CD4-positive, alpha-beta T cell treated with Interleukin-10 for 1 hour (primary cell): ENCODE measurements at regions not wholly inside any gene's neighbourhood (a gene's known extent, or its start where the extent isn't known, plus 50 kb on each side); places are given as distances from the start of the nearest gene placed in this dataset.
"Not testable (repeated sequence)": the region's sequence is repeated elsewhere in the genome, so short reads cannot be mapped to it uniquely, and the experiment has no call there.

Experiments
- DNase-seq: peaks from one replicate; pipeline ENCODE4 v3.0.0-alpha.2; 2020

- DNase-seq = no peak
These were observed 51.2 kb upstream of the RDX start for GRCh38 chr11:110347660-110348059.

DNA sequence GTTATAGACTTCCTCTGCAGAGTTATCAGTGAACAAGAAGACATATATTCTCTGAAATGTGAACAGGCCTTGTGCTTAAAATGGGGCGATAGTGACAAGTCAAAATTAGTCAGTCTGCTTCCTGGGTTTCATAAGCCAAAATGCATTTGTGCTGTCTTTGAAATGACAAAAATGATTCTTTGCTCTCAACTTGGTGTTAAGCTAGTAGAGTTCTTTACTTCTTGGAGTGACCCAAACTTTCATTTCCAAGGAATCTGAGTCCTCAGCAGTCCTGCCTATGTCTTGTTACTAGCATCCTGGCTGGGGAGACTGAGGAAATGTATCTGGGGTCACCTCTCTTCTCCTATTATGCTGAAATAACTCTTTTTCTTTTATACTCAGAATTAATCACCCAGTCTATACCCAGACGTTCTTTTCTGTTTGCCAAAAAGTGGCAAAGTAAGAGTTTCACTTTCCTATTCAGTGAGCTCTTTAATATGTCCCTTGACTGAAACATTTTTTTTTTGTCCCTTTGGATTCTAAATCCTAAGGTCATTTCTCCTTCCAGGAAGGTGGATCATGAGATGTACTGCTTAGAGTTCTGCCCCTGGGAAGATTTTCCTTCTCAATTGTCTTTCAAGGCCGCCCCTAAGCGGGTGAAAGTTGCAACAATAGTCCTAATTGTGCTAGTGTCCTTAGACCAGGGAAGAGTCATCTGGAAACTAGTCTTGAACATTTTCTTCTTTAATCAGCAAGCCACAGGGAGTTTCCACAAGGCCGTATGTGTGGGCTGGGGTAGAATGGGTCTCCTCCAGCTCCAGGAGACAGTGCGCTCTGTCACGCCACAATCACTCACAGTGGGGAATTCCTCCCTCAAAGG is 53.0 kb upstream of the RDX start:
- DNase-seq = no peak

- DNase-seq = not testable (repeated sequence)
These were observed 53.6 kb upstream of the RDX start for GRCh38 chr11:110349997-110350383.

GRCh38 chr11:110355011-110355744 is 58.8 kb upstream of the RDX start:
- no peak for DNase-seq

- DNase-seq = no peak
These were observed 60.6 kb upstream of the RDX start for GRCh38 chr11:110356762-110357671.

DNA sequence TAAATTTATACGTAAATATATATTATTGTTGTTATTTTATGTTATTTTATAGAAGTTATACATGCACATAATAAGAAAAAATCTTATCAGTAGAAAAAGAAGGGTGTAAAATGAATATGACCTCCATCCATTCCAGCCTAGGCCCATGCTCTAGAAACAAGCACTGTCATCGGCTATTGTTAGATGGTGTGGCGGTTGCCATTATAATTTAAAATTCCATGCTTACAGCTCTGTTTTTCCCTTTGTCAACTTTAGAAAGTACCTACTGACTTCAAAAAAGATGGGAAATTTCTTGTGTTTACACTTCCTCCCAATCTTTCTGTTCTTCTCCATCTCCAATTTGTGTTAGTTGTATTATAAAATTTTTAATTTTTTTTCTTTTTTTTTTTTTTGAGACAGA is 61.9 kb upstream of the RDX start:
- DNase-seq = no peak

GRCh38 chr11:110360781-110361408 is 64.5 kb upstream of the RDX start:
- not testable (repeated sequence) for DNase-seq

DNA sequence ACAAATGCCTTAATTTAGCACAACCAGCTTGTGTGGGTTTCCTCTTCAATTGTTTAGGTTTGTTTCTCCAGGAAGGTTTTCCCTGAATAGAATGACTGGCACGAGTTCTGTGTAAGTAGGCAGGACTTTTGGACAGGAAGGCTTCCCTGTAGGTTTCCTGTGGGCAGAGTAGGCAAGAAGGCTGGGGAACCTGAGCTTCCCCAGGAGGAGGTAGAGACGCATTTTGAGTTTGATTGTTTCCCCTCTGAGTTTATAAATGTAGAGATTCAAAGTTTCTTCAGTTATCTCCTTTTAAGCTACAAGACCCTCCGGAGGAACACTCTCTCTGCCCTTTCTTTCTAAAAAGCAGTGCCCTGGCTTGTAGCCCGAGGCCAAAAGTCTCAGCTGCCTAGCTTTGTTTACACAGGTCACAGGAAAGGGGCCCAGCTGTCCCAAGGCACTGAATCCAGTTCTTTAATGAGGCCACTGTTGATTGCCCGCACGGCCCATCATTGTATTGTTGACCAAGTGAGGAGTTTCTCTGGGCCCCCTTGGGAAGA is 66.6 kb upstream of the RDX start:
- DNase-seq = no peak

DNA sequence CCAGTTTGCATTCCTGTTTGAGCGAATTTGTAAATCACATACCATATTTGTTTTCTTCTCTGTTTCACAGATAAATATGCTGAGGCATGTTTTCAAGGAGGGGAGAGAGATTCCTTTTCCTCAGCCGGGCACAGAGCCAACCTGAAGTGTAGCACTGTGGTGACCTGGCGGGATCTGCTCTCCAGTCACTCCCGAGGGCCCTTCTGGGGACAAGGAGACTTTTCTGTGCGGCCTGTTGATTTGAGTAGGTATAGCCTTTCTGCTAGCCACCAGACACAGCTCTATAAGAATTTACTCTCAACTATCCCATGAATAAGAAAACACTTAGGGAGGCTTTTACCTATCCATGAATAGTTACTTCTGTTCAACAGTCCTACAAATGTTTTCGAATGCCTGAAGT is 63.5 kb upstream of the FDX1 start:
- no peak for DNase-seq

DNA sequence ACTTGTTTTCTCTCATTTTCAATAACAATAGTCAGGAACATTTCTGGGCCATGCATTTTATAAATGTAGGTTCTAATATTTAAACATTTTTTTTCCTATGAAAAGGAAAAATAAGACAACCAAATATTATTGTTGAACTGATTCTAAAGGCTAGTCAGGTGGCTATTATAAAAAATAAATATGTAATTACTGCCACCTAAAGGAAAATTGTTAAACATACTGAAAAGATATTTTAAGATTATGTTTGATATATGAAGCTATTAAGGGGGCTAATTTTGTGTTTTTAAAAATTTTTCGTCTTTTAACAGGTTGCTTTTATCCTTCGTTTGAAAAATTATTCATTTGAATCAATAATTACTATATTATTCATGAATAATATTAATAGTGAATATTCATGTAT is 62.2 kb upstream of the FDX1 start:
- DNase-seq = no peak

DNA sequence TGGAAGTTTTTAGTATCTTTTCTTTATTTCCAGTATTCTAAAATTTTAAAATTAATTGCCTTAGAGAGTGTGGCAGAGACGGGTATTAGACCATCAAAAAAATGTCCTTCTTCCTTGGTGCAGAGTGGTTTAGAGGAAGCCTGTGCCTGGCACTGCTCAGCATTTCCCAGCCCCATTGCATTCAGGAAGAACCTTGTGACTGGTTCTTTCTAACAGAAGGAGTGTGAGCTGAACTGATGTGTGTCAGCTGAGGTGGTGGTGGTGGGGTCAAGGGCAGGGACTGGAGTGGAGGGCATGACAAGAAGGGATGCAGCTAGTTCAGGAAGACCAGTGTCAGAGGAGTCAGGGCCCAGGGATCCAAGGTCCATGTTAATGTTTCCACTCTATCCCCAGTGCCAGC is 58.7 kb upstream of the FDX1 start:
- no peak for DNase-seq

DNA sequence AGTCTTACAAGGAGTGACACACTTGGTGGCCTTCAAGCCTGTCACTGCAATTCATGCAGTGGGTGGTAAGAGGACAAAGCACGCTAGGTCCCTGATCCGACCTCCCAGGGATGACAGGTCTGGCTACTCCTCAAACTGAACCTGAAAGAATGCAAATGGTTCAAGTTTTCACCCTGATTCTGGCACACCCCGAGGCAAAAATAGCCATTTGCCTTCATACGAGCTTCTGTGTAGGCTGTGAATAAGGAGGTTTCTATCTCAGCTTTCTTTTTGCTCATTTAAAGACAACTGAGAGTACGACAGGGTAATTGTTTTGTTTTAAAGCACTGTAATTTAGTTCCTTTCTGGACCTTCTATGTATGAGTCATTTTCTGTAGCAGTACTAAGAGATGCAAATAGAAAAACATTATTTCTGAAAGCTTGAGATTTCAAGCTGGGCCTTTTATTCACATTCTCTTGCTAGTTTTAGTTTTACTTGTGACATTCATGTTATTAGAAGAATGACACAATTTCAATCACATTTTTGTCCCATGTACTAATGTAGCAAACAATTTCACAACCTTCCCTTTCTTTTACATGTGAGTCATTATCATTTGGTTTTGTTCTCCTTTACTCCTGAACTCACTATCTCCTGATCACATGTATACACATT is 56.6 kb upstream of the FDX1 start:
- DNase-seq = no peak

DNA sequence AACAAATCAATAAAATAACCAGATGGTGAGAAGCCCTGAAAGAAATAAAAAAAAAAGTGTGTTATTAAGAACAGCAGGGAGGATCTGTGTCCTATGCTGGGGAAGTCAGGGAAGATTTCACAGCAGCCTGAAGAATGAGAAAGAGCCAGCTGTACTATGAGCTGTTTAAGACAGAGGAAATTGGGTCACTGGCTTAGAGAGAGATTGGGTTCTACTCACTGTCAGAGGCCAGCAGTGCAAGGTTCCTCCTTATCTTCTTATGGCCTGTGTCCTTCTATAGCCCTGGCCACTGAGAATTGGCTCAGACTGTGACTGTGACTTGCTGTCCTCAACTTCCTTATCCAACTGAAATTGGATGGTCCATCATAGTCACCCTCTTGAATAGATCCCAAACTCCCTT is 54.8 kb upstream of the FDX1 start:
- no peak for DNase-seq

- no peak for DNase-seq
These were observed 54.4 kb upstream of the FDX1 start for GRCh38 chr11:110375351-110375750.

GRCh38 chr11:110376021-110376420 is 53.7 kb upstream of the FDX1 start:
- DNase-seq = no peak

DNA sequence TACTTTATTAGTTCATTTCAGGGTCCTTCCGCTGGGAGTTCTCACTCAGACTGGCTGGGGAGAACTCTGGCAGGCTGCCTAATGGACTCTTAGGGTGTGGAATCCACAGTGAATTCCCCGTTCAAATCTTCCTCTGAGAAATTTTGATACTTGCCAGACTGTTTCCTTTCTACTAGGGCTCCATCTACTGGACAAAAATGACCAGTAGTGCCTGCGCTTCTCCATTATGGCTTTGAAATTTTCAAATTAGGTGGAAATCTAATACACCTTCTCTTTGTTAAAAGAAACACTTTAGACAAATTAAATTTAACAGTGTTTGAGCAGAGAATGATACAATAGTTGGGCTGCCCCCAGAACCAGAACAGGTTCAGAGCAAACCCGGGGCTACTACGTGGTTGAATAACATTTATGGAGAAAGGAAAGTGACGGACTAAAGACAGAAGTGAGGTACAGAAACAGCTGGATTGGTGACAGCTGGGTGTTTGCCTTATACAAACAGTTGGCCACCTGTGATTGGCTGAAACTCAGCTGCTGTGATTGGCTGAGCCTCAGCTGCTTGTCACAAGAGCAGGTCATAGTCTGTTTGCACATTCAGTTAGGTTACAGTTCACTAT is 52.9 kb upstream of the FDX1 start:
- DNase-seq = peak; percentile 59

DNA sequence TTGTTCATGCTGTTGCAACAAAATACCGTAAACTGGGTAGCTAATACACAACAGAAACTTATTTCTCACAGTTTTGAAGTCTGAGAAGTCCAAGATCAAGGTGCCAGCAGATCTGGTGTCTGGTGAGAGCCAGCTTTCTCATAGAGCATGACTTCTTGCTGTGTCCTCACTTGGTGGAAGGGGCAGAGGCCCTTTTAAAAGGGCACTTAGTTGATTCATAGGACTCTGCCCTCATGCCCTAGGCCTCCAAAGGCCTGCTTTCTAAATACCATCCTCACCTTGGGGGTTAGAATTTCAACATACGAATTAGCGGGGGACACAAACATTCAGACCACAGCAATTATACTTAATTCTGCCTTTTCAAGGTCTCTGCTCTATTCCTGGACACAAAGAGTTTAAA is 52.3 kb upstream of the FDX1 start:
- DNase-seq = no peak

DNA sequence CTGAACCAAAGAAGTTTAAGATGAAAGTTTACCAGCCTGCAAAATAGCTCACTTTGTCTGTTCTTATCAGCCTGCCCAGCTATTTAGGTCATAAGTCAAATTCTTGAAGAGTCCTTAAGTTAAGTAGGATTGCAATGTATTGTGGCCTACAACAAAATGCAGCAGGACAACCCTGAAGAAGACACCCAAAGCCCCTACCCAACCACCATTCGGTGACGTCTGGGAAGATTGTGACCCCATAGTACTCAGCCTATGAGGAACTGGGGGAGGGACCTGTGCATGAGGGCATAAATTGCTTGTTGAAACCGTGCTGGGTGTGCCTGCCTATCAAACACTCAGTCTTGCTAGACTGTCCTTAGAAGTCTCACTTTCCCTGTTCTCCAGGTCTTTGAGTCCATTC is 50.5 kb upstream of the FDX1 start:
- no peak for DNase-seq

DNA sequence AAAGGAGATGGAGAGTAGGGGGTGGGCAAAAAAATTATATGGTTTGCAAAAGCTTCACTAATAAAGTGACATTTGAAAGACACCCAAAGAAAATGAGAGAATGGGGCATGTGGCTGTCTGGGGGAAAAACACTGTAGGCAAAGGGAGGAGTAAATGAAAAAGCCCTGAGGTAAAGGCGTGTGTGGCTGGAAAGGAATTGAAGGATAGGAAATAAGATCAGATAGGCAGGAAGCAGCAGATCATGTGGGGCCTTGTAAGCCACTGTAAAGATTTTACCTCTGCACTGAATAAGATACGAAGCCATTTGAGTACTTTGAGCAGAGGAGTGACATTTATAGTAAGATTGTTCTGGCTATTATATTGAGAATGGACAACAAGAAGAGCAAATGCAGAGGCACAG is 49.8 kb upstream of the FDX1 start:
- no peak for DNase-seq
